ENCODE measurements at regions not wholly inside any gene's neighbourhood (a gene's known extent, or its start where the extent isn't known, plus 50 kb on each side); places are given as distances from the start of the nearest gene placed in this dataset.

DNA sequence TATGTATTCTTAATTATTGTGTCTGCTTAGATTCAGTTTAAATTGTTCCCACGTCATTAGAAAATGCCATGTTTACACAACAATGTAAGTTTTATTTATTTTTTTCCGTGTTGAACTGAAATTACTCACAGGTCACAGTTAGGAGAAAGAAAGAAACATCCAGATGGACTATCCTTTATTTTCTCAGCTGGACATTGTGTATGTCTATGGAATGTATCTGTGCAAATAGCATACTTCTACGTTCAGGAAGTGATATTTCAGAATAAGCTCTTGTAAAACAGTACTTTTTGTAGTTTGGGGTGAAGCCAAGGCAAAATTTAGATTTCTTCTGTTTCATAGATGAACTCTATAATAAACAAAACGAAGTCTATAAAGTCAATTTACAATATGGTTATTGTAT lies 249.0 kb upstream of the ZNF608 start:
- H3K9ac ChIP-seq (ENCODE audit: low read length in 2 of 2): no peak overlapping the region
- no peaks in the 10 kb centered on the region for H3K4me1 ChIP-seq (ENCODE audit: control insufficient read depth, insufficient read depth, low read length)
- H3K27ac ChIP-seq (ENCODE audit: low read length): no peak overlapping the region
- H3K27me3 ChIP-seq (ENCODE audit: control insufficient read depth in 1 of 2, insufficient read depth in 2 of 2, low read length in 2 of 2): no peaks in the 10 kb centered on the region
- H3K9me3 ChIP-seq (ENCODE audit: control insufficient read depth in 2 of 2, low read length in 2 of 2): no peaks in the 10 kb centered on the region
- no peak overlapping the region for H3K4me3 ChIP-seq (ENCODE audit: low read length in 2 of 2)
- H3K36me3 ChIP-seq (ENCODE audit: control insufficient read depth in 2 of 2, insufficient read depth in 2 of 2, low read length in 2 of 2): no peaks in the 10 kb centered on the region

DNA sequence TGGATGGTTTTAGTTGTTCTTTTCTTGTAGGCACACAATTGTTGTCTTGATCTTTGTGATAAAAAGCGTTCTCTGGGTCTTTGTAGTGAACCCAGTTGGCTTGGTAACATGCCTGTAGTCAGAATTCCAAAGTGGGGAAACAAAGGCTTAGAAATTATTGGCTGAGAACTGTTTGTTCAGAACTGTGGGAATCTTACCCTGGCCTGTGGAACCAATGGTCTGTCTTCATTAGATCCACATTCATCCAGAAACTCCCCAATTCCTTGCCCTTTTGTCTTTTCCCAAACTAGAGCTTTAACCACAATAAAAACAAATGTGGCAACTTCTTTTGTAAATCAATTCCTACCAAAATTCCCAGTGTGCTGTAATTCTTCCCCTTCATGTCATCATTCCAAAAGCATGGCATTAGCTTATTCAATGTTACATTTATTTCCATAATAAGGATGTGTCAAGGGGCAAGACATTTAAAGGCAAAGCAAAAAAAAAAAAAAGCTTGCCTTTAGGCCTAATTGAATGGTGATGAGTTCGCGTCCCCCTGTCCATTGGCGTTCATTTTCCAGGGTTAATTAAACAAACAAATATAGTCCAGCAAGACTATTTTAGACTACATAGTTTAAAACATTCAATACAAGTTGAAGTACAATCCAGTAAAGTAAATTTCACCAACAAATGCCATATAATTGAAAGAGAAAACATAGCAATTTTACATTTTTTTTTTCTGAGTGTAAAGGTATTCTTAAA lies 249.8 kb upstream of the ZNF608 start:
- Histone ChIP-seq H3K4me1 (ENCODE audit: control insufficient read depth, insufficient read depth, low read length) (no peaks in the 10 kb centered on the region), H3K27ac (ENCODE audit: low read length) (no peak overlapping the region), H3K9ac (ENCODE audit: low read length in 2 of 2) (no peak overlapping the region), H3K36me3 (ENCODE audit: control insufficient read depth in 2 of 2, insufficient read depth in 2 of 2, low read length in 2 of 2) (no peaks in the 10 kb centered on the region), H3K27me3 (ENCODE audit: control insufficient read depth in 1 of 2, insufficient read depth in 2 of 2, low read length in 2 of 2) (no peaks in the 10 kb centered on the region), H3K9me3 (ENCODE audit: control insufficient read depth in 2 of 2, low read length in 2 of 2) (no peaks in the 10 kb centered on the region), H3K4me3 (ENCODE audit: low read length in 2 of 2) (no peak overlapping the region)

DNA sequence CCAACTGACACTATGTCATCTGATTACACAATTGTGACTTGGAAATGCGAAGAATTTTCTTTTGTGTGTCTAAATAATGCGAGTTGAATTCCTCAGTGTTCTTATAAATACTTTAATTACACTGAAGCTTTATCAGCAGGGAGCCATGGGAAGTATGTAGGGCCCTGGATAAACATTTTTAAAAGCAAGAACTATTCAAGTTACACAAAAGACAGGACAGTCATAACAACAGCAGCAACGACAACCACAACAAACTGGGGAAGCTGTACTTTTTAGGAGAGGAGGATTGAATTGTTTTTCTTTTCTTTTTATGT lies 250.3 kb upstream of the ZNF608 start:
- no peak overlapping the region for H3K4me3 ChIP-seq (ENCODE audit: low read length in 2 of 2)
- no peaks in the 10 kb centered on the region for H3K27me3 ChIP-seq (ENCODE audit: control insufficient read depth in 1 of 2, insufficient read depth in 2 of 2, low read length in 2 of 2)
- no peaks in the 10 kb centered on the region for H3K36me3 ChIP-seq (ENCODE audit: control insufficient read depth in 2 of 2, insufficient read depth in 2 of 2, low read length in 2 of 2)
- no peak overlapping the region for H3K9ac ChIP-seq (ENCODE audit: low read length in 2 of 2)
- no peaks in the 10 kb centered on the region for H3K4me1 ChIP-seq (ENCODE audit: control insufficient read depth, insufficient read depth, low read length)
- no peak overlapping the region for H3K27ac ChIP-seq (ENCODE audit: low read length)
- no peaks in the 10 kb centered on the region for H3K9me3 ChIP-seq (ENCODE audit: control insufficient read depth in 2 of 2, low read length in 2 of 2)

DNA sequence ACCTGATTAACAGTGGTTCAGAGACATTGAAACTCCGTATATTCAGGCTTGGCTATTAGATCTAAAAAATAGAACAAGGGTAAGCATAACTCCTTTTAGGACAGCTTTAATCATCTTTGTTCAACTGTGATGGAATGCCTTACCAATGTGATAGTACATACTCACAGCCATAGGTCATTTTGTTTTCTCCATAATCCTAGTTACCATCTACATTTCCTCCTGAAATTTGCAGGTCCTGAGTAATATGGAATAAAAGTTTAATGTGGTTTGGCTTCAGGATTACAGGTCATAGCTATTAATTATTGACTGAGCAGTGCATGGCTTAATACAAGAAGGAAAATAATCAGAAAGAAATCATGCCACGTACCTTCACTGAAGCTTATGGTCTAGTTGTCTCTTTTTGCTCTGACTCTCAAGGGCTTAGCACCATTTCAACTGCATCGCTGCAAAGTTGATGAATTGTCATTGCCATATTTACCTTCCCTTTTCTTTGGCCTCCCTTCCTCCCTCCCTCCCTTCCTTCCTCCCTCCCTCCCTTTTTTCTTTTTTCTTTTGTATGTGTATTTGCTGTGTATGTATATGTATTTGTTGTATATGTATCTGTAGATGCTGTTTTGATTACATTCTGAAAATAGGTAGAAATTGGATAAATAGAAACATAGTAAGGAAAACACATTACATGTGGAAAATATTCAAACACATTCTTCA lies 250.9 kb upstream of the ZNF608 start:
- Histone ChIP-seq H3K4me3 (ENCODE audit: low read length in 2 of 2) (no peak overlapping the region), H3K9ac (ENCODE audit: low read length in 2 of 2) (no peak overlapping the region), H3K27me3 (ENCODE audit: control insufficient read depth in 1 of 2, insufficient read depth in 2 of 2, low read length in 2 of 2) (no peaks in the 10 kb centered on the region), H3K27ac (ENCODE audit: low read length) (no peak overlapping the region), H3K9me3 (ENCODE audit: control insufficient read depth in 2 of 2, low read length in 2 of 2) (no peaks in the 10 kb centered on the region), H3K4me1 (ENCODE audit: control insufficient read depth, insufficient read depth, low read length) (no peaks in the 10 kb centered on the region), H3K36me3 (ENCODE audit: control insufficient read depth in 2 of 2, insufficient read depth in 2 of 2, low read length in 2 of 2) (no peaks in the 10 kb centered on the region)

DNA sequence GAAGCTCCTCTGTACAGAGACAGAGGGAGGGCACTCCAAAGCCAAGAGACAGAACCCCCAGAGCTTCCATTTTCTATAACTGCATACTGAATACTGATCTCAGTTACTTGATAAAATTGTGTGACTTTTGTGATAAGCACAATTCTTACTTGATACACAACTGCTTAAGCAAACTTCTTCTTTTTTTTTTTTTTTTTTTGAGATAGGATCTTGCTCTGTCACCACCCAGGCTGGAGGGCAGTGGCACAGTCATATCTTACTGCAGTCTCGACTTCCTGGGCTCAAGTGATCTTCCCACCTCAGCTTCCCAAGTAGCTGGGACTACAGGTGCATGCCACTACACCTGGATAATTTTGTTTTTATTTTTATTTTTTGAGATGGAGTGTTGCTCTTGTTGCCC lies 252.1 kb upstream of the ZNF608 start:
- H3K27me3 ChIP-seq (ENCODE audit: control insufficient read depth in 1 of 2, insufficient read depth in 2 of 2, low read length in 2 of 2): no peaks in the 10 kb centered on the region
- H3K9ac ChIP-seq (ENCODE audit: low read length in 2 of 2): no peak overlapping the region
- no peaks in the 10 kb centered on the region for H3K9me3 ChIP-seq (ENCODE audit: control insufficient read depth in 2 of 2, low read length in 2 of 2)
- no peak overlapping the region for H3K27ac ChIP-seq (ENCODE audit: low read length)
- no peak overlapping the region for H3K4me3 ChIP-seq (ENCODE audit: low read length in 2 of 2)
- no peaks in the 10 kb centered on the region for H3K36me3 ChIP-seq (ENCODE audit: control insufficient read depth in 2 of 2, insufficient read depth in 2 of 2, low read length in 2 of 2)
- H3K4me1 ChIP-seq (ENCODE audit: control insufficient read depth, insufficient read depth, low read length): no peaks in the 10 kb centered on the region

DNA sequence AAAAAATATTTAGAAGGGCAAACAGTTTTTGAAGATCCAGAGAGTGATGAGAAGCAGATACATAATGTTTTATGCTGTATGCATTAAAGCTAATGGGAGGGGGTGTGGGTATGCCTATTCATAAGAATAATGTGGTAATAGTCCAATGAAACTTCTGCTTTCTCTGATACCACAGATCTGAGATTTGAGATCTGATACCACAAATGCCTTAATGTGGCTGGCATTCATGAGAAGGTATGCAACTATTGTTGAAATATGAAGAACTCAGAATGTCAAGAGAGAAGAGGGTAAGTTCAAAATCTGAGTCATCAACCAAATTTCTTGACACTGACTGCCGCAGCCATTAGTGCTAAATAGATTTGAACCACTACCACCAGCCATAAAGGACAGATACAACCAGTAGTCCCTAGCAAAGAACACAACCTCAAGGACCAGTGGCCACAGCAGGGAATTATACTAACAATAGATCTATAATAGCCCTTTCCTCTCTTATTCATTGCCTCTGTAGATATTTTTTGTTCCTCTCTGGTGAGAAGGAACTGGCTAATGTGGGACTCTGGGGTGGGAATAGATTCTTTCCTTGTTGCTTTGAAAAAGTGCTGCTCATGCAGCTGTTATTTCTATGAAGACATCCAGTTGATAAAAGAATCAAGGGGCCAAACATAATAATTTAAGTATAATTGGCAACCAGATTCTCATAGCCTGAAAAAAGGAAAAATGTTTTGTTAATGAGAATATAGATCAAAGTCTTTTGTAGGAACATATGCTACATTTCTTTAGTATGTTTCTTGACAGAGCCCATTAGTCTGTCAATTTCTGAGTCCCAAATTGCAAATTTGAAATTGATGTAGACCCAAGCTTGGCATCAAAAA lies 256.5 kb upstream of the ZNF608 start:
- Histone ChIP-seq H3K27me3 (ENCODE audit: control insufficient read depth in 1 of 2, insufficient read depth in 2 of 2, low read length in 2 of 2) (no peaks in the 10 kb centered on the region), H3K9ac (ENCODE audit: low read length in 2 of 2) (no peak overlapping the region), H3K9me3 (ENCODE audit: control insufficient read depth in 2 of 2, low read length in 2 of 2) (no peaks in the 10 kb centered on the region), H3K27ac (ENCODE audit: low read length) (no peak overlapping the region), H3K36me3 (ENCODE audit: control insufficient read depth in 2 of 2, insufficient read depth in 2 of 2, low read length in 2 of 2) (no peaks in the 10 kb centered on the region), H3K4me3 (ENCODE audit: low read length in 2 of 2) (no peak overlapping the region), H3K4me1 (ENCODE audit: control insufficient read depth, insufficient read depth, low read length) (no peaks in the 10 kb centered on the region)

DNA sequence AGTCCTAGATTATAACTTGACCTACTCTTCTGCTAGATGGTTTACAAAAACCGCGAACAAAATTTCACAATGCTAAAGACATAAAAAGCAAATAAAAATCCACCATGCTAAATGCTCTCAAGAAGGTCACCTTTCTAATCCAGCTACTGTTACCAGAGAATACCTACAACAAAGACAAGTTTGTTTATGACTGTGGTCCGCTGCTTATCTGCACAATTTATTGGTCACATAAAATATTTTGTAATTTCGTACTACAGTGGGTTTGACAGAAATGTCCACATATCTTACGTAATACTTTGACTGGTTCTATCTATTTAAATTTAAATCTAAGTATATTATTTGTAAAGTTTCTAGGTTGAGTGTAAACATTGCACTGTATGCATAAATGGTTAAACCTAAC lies 257.6 kb upstream of the ZNF608 start:
- H3K4me3 ChIP-seq (ENCODE audit: low read length in 2 of 2): no peak overlapping the region
- no peak overlapping the region for H3K27ac ChIP-seq (ENCODE audit: low read length)
- no peaks in the 10 kb centered on the region for H3K9me3 ChIP-seq (ENCODE audit: control insufficient read depth in 2 of 2, low read length in 2 of 2)
- no peak overlapping the region for H3K9ac ChIP-seq (ENCODE audit: low read length in 2 of 2)
- H3K4me1 ChIP-seq (ENCODE audit: control insufficient read depth, insufficient read depth, low read length): no peaks in the 10 kb centered on the region
- H3K27me3 ChIP-seq (ENCODE audit: control insufficient read depth in 1 of 2, insufficient read depth in 2 of 2, low read length in 2 of 2): no peaks in the 10 kb centered on the region
- H3K36me3 ChIP-seq (ENCODE audit: control insufficient read depth in 2 of 2, insufficient read depth in 2 of 2, low read length in 2 of 2): no peaks in the 10 kb centered on the region

DNA sequence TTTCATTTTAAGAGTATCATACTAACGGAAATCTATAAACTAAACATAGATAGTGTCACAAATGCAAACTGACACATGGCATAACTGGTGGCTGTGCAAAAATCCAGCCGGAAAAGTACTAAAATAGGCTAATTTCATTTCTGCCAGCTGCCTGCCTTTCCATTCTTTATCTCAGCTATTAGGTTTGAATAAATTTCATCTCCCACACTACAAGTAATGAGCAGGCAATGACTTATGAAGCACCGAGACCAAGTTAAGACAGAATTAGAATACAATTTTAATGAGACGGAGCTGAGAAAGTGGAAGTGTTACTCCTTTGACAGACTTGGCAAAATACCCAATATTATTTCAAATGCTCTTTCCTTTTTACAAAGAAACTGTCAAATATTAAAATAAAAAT lies 258.8 kb upstream of the ZNF608 start:
- Histone ChIP-seq H3K9ac (ENCODE audit: low read length in 2 of 2) (no peak overlapping the region), H3K4me3 (ENCODE audit: low read length in 2 of 2) (no peak overlapping the region), H3K36me3 (ENCODE audit: control insufficient read depth in 2 of 2, insufficient read depth in 2 of 2, low read length in 2 of 2) (no peaks in the 10 kb centered on the region), H3K27ac (ENCODE audit: low read length) (no peak overlapping the region), H3K9me3 (ENCODE audit: control insufficient read depth in 2 of 2, low read length in 2 of 2) (no peaks in the 10 kb centered on the region), H3K4me1 (ENCODE audit: control insufficient read depth, insufficient read depth, low read length) (no peaks in the 10 kb centered on the region), H3K27me3 (ENCODE audit: control insufficient read depth in 1 of 2, insufficient read depth in 2 of 2, low read length in 2 of 2) (no peaks in the 10 kb centered on the region)

DNA sequence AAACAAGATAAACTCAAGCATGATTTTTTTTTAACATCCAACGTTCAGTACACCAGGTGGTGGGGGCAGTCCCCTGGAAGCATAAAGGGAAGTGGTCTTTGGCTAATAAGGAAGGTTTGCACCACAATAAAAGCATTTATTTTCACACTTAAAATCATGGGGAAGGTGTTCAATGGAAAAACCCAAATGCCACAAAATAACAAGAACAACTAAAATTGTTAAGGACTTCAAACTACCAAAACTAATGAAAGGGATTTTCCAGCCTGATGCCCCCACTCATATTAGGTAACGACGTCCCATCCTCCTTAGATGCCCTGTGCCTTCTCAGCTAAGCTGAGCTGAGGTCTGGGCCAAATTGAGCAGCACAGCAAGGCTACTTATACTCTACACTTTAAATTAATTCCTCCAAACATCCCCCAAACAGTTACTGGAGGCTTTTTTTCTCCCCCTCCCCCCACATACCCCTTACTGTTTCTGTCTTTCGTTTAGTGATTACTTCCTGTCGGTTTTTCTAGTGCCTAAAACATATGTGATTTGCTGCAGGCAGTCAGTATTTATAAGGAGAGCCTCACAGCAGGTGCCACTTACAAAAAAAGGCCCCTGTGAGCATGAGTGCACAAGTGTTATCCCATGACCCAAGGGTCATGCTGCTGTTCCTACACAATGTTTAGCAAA lies 259.7 kb upstream of the ZNF608 start:
- no peaks in the 10 kb centered on the region for H3K36me3 ChIP-seq (ENCODE audit: control insufficient read depth in 2 of 2, insufficient read depth in 2 of 2, low read length in 2 of 2)
- no peaks in the 10 kb centered on the region for H3K9me3 ChIP-seq (ENCODE audit: control insufficient read depth in 2 of 2, low read length in 2 of 2)
- H3K4me3 ChIP-seq (ENCODE audit: low read length in 2 of 2): no peak overlapping the region
- H3K27ac ChIP-seq (ENCODE audit: low read length): no peak overlapping the region
- H3K4me1 ChIP-seq (ENCODE audit: control insufficient read depth, insufficient read depth, low read length): no peaks in the 10 kb centered on the region
- no peaks in the 10 kb centered on the region for H3K27me3 ChIP-seq (ENCODE audit: control insufficient read depth in 1 of 2, insufficient read depth in 2 of 2, low read length in 2 of 2)
- no peak overlapping the region for H3K9ac ChIP-seq (ENCODE audit: low read length in 2 of 2)

DNA sequence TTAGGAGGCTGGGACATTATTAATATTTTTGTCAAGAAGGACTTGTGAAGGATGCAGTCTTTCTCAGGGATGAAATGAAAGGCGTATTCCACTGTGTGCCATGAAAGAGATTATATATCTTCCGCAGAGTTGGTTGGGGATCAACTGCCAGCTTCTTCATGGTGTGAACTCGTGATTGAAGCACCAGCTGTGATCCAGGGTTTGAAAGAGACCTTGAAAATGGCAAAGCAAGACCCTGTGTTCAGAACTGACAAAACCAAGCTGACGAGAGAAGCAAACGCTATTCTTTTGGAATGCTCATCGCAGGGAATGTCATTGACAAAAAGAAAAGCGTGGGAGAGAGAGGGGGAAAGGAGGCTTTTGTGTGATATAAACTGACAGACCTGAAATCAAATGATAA lies 263.9 kb upstream of the ZNF608 start:
- H3K9ac ChIP-seq (ENCODE audit: low read length in 2 of 2): no peak overlapping the region
- H3K27me3 ChIP-seq (ENCODE audit: control insufficient read depth in 1 of 2, insufficient read depth in 2 of 2, low read length in 2 of 2): no peaks in the 10 kb centered on the region
- H3K4me3 ChIP-seq (ENCODE audit: low read length in 2 of 2): no peak overlapping the region
- H3K27ac ChIP-seq (ENCODE audit: low read length): no peak overlapping the region
- no peaks in the 10 kb centered on the region for H3K36me3 ChIP-seq (ENCODE audit: control insufficient read depth in 2 of 2, insufficient read depth in 2 of 2, low read length in 2 of 2)
- no peaks in the 10 kb centered on the region for H3K9me3 ChIP-seq (ENCODE audit: control insufficient read depth in 2 of 2, low read length in 2 of 2)
- no peaks in the 10 kb centered on the region for H3K4me1 ChIP-seq (ENCODE audit: control insufficient read depth, insufficient read depth, low read length)

Data from stomach smooth muscle (tissue), 2 donors.